A673 (cell line): ENCODE measurements at regions not wholly inside any gene's neighbourhood (a gene's known extent, or its start where the extent isn't known, plus 50 kb on each side); places are given as distances from the start of the nearest gene placed in this dataset.

ENCODE experiments used
- EZH2 ChIP-seq: fragments of 200-600 bp; sonication (generic); IDR thresholded peaks from 2 replicates; pipeline ENCODE4 v1.6.1; 2017; ENCODE audit warnings: borderline replicate concordance, low read depth, mild to moderate bottlenecking, mixed read lengths, antibody characterized with exemption, low read length; ENCODE audit not compliant: poor library complexity, severe bottlenecking
- TF ChIP-seq, protein P1 (sequence below): fragments of 300-800, 200-600 bp; sonication (generic); conservative IDR thresholded peaks from 2 replicates; pipeline ENCODE4 v1.5.1; 2017; ENCODE audit warnings: low read depth, mild to moderate bottlenecking, antibody characterized with exemption, low read length, moderate library complexity, mixed read lengths

DNA sequence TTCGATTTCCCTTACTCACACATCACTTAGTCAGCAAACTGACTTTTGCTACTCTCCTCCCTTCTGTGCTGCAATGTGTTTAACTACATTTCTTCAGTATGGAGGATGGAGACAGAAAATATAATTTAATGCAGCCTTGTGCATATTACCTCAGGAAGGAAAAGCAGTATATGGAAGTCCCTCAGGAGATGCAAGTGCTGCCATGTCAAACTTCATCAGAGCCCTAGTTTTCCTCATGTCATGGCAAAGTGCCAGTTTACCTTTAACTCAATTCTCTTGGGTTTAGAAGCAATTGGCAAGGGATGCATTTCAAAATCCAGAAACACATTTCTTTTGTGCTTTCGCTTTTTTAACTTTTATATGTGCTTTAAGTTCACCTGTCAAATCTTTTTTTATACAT is 365.4 kb downstream of the ISL1 start:
- TF ChIP-seq, protein P1, sequence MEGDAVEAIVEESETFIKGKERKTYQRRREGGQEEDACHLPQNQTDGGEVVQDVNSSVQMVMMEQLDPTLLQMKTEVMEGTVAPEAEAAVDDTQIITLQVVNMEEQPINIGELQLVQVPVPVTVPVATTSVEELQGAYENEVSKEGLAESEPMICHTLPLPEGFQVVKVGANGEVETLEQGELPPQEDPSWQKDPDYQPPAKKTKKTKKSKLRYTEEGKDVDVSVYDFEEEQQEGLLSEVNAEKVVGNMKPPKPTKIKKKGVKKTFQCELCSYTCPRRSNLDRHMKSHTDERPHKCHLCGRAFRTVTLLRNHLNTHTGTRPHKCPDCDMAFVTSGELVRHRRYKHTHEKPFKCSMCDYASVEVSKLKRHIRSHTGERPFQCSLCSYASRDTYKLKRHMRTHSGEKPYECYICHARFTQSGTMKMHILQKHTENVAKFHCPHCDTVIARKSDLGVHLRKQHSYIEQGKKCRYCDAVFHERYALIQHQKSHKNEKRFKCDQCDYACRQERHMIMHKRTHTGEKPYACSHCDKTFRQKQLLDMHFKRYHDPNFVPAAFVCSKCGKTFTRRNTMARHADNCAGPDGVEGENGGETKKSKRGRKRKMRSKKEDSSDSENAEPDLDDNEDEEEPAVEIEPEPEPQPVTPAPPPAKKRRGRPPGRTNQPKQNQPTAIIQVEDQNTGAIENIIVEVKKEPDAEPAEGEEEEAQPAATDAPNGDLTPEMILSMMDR, result no peak
- TF ChIP-seq EZH2, result no peak
